ENCODE measurements at regions not wholly inside any gene's neighbourhood (a gene's known extent, or its start where the extent isn't known, plus 50 kb on each side); places are given as distances from the start of the nearest gene placed in this dataset.

DNA sequence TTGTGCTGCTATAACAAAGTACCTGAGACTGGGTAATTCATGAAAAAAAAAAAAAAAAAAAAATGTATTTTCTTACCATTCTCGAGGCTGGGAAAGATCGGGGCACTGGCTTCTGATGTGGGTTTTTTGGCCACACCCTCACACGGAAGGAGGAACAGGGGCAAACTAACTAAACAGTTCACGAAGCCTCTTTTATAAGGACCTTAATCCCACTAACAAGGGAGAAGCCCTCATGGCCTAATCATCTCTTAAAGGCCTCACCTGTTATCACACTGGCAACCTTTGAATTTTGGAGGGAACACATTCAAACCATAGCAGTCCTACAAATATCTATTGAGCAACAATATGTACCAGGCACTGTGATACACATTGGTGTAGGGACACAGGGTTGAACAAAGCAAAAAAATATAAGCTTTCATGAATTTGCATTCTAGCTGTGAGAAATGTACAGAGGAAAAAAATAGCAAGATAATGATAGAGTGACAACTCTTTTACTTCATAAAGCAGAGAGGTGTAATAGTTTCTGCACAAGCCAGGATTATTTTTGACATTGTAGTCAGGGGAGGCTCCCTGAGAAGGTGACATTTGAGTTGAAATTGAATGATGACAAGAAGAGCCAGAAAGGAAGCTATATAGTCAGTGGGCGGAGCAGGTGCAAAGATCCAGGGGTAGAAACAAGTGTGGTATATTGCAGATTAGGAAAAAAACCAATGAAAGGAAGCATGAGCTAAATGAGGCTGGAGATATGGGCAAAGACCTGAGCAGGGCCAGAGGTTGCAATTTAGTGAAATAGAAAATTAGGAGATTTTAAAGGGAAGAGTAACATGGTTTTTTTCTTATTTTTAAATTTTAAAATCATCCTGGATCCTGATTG lies 68.1 kb upstream of the GRAMD2B start:
- intact Hi-C loops (cut with DNase I, micrococcal nuclease): loop anchor here in 1 of 2 donors (5.0 kb wide), 1 partner anchor 187 kb away; no protein-coding TSS in a partner anchor
- DNase-seq (peak in 1 of 2 donors; percentile 39), ATAC-seq (peak; percentile 52)

DNA sequence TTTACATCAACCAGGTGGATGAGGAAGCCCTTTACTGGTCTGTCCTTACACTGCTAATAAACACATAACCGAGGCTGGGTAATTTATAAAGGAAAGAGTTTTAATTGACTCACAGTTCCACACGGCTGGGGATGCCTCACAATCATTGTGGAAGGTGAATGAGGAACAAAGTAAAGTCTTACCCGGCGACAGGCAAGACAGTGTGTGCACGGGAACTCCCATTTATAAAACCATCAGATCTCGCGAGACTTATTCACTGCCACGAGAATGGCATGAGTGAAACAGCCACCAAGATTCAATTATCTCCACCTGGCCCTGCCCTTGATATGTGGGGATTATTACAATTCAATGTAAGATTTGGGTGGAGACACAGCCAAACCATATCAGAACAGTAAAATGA lies 67.3 kb upstream of the GRAMD2B start:
- intact Hi-C loops (cut with DNase I, micrococcal nuclease): no loop called here
- ATAC-seq (peak; percentile 63), DNase-seq (no peak)

DNA sequence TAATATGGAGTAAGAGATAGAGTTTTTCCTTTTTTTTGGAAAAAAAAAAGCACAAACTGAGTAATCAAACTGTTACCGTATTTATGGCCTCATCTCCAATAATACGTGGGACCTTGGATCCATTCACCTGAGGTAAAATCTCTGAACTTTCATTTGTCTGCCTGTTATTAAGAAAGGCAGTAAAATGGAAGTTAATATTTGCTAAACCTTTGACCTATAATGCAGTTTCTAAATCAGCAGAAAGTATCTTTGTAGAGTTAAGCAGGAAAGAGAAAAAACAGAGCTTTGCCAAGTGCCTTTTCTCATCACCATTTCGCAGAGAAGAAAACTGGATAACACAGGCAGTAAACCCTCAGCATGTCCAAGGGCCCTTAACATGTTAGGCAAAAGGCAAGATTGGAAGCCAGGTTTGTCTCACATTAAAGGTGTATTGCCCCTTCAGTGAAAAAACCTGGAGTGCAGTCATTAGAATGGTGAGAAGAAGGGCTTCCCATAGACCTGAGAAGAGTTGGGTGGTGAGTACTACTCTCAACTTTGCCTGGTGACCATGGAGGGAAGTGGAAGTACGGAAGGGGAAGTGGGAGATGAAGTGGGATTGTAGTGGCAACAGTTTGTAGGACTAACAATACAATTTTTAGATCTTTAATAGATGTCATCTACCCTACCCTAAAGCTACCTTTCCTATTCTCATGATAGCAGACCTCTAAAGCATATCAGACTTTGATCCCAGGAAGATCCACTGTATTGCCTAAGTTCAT lies 65.4 kb upstream of the GRAMD2B start:
- intact Hi-C loops (cut with DNase I, micrococcal nuclease): no loop called here

DNA sequence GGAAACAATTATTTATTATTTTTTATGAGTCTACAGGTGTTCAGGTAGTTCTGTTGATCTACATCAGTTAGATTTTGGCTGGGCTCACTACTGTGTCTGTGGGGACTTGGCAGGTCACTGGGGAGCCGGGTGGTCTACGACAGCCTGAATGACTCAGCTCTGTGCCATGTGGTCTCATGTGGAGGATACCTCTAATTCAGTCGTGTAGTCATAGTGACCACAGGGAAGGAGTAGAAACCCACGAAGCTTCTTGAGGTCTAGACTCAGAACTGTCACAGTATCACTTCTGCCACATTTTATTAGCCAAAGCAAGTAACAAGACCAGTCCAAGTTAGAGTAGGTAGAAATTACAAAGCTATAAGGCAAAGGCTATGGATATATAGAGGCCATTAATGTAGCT lies 64.7 kb upstream of the GRAMD2B start:
- DNase-seq (no peak), ATAC-seq (no peak)
- intact Hi-C loops (cut with DNase I, micrococcal nuclease): no loop called here

More for the DNA sequence above, 65.4 kb upstream of the GRAMD2B start:
- ATAC-seq (no peak), DNase-seq (no peak)

DNA sequence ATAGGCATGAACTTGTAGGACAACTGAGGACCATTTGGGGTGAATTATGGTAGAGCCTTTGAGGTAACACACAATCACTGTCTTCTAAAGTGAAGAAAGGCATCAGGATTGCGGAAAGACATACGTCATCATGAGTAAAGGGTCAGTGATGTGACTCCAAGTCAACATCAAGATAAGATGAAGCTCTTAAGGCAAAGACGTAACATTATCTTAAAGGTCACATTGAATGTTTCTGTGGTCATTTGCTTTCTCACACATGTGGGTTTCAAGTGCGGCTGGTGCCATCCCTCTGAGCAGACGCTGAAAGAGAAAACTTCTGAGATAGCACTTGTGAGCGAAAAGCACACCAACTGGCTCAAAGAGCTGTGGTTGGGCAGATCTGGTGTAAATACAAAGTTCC lies 63.3 kb upstream of the GRAMD2B start:
- intact Hi-C loops (cut with DNase I, micrococcal nuclease): loop anchor here in 1 of 2 donors (10.0 kb wide), 1 partner anchor 175 kb away; no protein-coding TSS in a partner anchor

DNA sequence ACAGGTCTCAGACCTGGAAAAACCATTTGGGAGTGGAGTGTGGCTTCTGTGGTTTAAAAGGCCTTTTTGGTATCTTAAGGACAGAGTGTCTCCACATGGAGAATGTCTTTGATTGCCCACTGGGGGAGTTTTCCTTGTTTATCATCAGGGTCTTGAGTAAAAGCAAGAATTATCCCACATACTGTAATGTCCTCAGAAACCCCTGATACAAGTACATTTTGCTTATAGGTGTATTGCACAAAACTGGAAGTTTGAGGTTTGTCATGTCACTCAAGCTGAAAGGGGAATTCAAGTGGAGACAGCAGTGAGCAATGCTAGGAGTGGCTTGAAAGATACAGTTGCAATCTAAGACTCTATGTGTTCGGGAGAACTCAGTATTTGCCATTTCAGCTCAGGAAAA lies 62.7 kb upstream of the GRAMD2B start:
- intact Hi-C loops (cut with DNase I, micrococcal nuclease): loop anchor here in 1 of 2 donors (10.0 kb wide), 1 partner anchor 174 kb away; no protein-coding TSS in a partner anchor
- DNase-seq (no peak), ATAC-seq (no peak)

More for the DNA sequence above, 63.3 kb upstream of the GRAMD2B start:
- ATAC-seq: no peak
- DNase-seq: no peak

DNA sequence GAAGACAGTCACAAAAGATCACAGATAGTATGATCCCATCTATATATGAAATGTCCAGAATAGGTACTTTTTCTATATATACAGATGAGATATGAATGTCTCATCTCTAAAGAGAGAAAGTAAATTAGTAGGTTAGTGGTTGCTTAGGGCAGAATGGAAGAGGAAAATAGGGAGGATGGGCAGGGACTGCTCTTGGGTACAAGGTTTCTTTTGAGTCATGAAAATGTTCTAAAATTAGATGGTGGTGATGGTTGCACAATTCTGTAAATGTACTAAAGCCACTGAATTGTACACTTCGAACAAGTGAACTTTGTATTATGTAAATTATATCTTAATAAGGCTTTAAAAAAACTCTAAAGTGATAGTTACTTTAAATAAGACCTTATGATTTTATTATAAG lies 59.6 kb upstream of the GRAMD2B start:
- ATAC-seq (peak; percentile 81), DNase-seq (no peak)
- intact Hi-C loops (cut with DNase I, micrococcal nuclease): loop anchor here in 1 of 2 donors (10.0 kb wide), 1 partner anchor 171 kb away; no protein-coding TSS in a partner anchor

DNA sequence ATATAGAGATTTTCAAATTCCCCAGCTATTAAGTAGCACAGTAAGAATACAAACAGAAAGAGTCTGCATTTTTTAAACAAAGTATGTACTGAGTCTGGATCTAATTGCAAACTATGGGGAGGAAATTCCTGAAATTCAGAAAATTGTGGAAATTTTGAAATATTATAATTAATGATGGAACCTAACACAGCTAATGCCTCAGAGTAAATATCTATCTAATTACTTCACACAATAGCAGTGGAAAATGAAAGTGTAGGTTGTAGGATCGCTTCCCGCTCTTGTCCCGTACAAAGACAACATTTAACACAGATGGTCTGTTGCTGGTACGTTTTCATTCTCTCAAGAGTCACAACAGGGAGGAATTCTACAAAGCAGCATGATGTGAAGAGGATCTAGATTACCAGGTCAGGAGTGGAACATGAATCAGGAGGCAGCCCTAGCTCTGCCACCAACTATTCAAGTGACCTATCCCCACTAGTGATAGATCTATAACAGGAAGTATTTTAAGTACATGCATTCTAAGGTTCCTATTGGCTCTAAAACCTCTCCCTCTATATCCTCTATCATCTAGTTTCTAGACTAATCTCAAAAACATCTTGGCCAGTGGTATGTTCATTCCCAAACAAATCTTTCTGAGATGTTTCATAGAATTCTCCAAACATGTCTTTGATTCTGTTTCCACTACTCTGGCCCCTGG lies 58.9 kb upstream of the GRAMD2B start:
- intact Hi-C loops (cut with DNase I, micrococcal nuclease): loop anchor here in 1 of 2 donors (10.0 kb wide), 1 partner anchor 170 kb away; no protein-coding TSS in a partner anchor
- no peak for DNase-seq
- peak; percentile 31 for ATAC-seq

DNA sequence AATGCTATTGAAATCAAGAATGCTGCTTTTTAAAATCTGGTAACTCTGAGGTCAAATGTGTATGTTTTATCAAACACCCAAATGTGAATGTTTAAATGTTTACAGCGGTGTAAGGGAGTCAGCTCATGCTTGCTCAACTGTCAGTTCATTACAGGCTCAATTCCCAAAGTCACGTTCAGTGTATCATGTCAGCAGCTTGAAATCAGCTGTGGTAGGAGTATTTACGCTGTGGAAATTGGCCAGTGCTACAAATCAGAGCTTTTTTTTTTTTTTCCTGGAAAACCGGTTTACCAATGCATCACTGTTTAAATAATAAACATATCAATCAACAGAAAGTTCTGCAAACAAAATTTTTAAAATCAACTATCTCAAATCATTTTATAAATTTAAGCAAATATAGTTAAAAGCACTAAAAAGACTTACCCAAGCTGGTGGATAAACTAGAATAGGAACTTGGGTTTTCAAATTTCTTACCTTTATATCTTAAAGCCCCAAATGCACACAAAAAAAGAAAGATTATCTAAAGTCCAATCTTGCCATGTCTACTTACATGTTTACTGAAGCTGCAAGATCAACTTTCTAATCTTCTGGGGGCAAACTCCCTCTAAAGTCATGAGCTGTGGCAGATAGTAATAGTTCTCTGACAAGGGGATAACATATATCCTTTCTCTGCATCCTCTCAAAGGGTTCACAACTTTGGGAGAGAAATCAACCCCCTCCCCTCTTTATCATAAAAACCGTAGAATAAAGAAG lies 57.6 kb upstream of the GRAMD2B start:
- ATAC-seq (no peak), DNase-seq (no peak)
- intact Hi-C loops (cut with DNase I, micrococcal nuclease): loop anchor here in 1 of 2 donors (10.0 kb wide), 1 partner anchor 169 kb away; no protein-coding TSS in a partner anchor

DNA sequence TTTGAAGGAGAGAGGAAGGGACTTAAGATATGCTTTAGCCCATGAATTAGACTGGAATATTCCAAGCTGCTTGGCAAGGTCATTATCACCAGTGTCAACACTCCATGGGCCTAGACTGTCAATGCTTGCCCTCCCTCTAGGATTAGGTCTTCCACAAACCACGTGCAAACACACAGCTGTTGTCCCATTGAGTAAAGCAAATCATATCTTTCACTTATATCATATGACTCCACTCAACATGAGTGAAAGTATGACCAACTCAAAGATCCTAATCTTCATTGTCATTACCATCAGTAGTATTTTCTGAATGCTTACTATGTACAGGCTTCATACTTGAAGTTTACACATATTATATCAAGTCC lies 57.0 kb upstream of the GRAMD2B start:
- intact Hi-C loops (cut with DNase I, micrococcal nuclease): loop anchor here in 1 of 2 donors (10.0 kb wide), 1 partner anchor 169 kb away; no protein-coding TSS in a partner anchor
- DNase-seq: no peak
- no peak for ATAC-seq

DNA sequence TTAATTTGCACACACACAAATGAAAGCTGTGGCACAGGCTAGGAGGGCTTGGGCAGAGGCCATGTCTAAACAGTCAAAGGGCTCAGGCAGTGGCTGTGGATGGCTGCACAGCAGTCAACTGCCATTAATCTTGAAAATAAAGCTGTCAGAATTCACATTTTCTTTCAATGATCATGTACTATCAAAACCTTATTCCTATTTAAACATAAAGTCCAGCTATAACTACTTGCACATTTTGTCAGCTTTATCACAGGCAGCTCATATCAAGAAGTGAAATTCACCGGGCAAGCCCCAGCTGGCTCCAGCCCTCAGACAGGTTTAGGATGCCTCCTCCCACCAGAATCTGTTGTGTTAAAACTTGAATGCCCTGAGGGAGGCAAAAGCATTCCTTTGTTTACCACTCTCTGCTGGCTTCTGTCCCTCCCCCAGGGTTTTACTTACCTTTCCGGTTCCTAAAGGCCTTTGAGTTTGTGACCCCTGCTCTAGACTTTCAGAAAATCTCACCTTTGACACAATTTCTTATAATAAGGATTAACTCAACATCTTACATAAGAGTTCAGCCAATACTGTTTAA lies 54.9 kb upstream of the GRAMD2B start:
- ATAC-seq (no peak), DNase-seq (no peak)
- intact Hi-C loops (cut with DNase I, micrococcal nuclease): loop anchor here in 1 of 2 donors (10.0 kb wide), 1 partner anchor 166 kb away; no protein-coding TSS in a partner anchor

DNA sequence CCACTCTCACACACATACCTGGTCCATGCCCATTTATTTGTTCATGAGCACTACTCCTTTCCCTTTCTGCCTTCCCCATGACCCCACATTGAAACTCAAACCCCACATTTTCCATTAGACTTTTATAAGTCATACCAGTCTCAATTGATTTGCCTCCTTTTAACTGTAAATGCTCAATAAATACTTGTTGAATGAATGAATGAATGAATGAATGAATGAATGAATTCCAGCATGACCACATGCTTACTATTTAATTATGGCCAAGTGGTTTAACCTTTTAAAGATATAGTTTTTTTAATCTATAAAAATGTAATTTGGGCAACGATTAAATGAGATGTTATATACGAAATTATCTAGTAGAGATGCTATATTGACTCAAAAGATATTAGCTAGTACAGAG lies 54.1 kb upstream of the GRAMD2B start:
- DNase-seq: no peak
- no peak for ATAC-seq
- intact Hi-C loops (cut with DNase I, micrococcal nuclease): loop anchor here in 1 of 2 donors (10.0 kb wide), 1 partner anchor 166 kb away; no protein-coding TSS in a partner anchor

DNA sequence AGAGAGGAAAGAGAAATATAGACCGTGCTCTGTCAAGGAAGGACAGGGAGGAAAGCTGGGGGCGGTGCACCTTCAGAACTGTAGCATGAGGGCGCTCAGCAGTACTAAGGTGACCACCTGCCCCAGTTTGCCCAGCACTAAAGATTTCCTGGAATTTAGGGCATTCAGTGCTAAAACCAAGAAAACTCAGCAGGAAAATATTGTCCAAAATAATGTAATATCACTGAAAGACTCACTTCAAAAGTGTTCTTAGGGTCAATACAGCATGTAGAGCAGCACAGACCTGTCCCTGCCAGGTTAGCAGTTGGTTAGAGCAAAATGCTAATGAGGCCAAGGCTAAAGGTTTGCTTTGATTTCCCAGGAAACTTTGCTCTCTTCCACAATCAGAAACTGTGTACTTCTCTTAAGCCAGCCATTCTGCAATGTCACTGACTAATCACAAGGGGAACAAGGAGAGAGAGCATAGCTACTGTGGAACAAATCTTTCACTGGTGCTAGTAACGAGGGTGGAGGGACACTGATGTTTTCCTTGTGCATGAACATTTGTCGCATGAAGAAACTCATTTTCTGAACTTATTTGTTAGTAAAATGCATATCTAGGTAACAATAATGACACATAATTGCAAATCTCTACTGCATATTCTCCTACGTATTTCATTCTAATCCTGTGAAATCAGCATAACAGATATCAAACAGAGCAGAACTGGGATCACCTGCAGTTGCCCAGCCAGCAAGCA lies 53.0 kb upstream of the GRAMD2B start:
- intact Hi-C loops (cut with DNase I, micrococcal nuclease): loop anchor here (5.0 to 10.0 kb wide), 2 partner anchors 52 to 165 kb away; partner anchors contain the start of gene GRAMD2B (in 1 of the 2)
- ATAC-seq: peak; percentile 62
- peak in 1 of 2 donors; percentile 48 for DNase-seq

DNA sequence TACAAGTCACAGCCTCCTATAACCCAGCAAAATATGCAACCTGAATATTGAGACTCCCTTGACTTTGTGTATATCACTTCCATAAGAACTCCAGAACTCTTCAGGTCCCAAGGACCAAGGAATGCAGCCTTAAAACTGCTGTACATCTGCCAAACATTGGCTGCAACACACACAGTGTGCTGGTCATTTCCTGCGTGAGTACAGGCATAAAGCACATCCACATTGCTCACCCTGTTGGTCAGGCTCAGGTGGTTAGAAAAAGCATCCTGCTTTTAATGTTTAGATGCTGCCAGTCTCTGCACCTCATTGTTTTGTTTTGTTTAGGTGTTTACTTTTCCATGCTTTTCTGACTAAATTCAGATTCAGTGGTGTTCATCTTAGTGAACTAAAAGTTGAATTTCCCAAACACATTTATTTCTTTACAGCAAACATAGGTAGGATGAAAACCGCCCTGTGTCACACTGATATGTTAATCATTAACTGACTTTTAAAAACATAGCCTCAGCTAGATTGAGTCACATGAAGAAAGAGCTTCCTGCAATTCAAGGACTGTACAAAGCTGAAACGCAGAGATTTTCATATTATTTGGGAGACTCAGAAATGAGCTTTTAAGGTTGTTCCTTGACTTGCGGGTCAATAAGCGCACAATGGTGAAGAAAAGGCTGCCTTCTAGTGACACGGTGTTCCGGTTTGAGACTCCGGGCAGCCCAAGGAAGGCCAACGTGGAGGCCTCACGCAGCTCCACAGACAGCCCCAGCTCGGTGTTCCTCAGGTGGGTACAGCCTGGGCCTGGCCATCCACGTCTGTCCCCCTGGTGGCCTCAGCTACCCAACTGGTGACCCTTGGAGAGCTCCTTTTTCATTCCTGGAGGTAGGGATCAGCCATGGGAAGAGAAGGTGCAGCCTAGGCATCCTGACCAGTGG lies 52.2 kb upstream of the GRAMD2B start:
- peak; percentile 58 to 62 for DNase-seq
- intact Hi-C loops (cut with DNase I, micrococcal nuclease): loop anchor here in 1 of 2 donors (5.0 kb wide), 1 partner anchor 51 kb away; the partner anchor contains the start of gene GRAMD2B
- peak; percentile 80 for ATAC-seq

DNA sequence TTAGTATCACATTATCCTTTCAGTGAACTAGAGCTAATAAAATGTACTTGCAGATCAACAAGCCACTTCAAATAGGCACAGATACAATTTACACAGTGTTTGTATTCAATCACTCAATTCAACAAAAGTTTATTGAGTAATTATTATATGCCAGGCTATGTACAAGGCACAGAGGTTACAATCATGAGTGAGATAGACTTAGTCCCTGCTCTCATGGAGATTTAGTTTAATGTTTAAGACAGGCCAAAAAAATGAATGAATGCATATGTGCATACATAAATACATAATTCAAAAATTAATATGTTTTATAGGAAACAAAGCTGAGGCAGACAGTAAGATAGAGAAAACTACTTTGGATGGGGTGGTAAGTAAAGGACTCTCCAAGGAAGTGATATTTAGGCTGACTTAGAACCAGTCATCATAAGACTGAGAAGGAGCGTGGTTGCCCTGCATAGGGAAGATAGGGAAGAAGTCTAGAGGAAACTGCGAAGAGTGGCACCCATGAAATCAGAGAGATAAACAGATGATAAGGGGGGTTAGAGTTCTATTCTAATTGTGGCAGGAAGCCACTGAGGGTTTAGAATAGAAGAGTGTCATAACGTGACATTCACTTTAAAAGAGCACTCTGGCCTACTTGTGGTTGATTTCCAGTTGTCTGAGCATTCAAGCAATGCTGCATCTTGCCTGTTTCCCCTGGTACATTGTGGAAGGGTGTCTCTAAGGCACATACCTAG lies 49.7 kb upstream of the GRAMD2B start:
- intact Hi-C loops (cut with DNase I, micrococcal nuclease): loop anchor here in 1 of 2 donors (5.0 kb wide), 1 partner anchor 49 kb away; the partner anchor contains the start of gene GRAMD2B
- peak; percentile 36 for ATAC-seq
- no peak for DNase-seq

Data from left colon (tissue), 2 donors.